CD14-positive monocyte (primary cell): ENCODE measurements at regions not wholly inside any gene's neighbourhood (a gene's known extent, or its start where the extent isn't known, plus 50 kb on each side); places are given as distances from the start of the nearest gene placed in this dataset.

Experiments used
- DNase-seq, 3 donors: peaks; one replicate each; pipeline ENCODE4 v3.0.0-alpha.2; 2011 to 2022
- H2AFZ ChIP-seq: 2 replicates; pipeline ENCODE4 v1.6.0; 2012; ENCODE audit warnings: mild to moderate bottlenecking, low read depth, low read length, inconsistent platforms; ENCODE audit not compliant: insufficient read depth, poor library complexity, severe bottlenecking
- H3K27ac ChIP-seq, 2 donors: 1 replicate in 1 of 2; 2 replicates in 1 of 2; pipeline ENCODE4 v1.5.1; 2012 to 2013; ENCODE audit warnings: low read length in 2 of 2, control low read depth in 1 of 2, inconsistent platforms in 1 of 2, low read depth in 1 of 2, mild to moderate bottlenecking in 1 of 2
- H3K27me3 ChIP-seq, 2 donors: one replicate each; pipeline versions ENCODE4 v1.6.0 to v1.6.1; 2011 to 2013; ENCODE audit warnings: low read length in 2 of 2; ENCODE audit not compliant: control insufficient read depth in 2 of 2, insufficient read depth in 2 of 2
- H3K36me3 ChIP-seq, 2 donors: replicated peaks in 1 of 2; 1 replicate in 1 of 2; 2 replicates in 1 of 2; pipeline versions ENCODE4 v1.5.1 to v1.6.1; 2012 to 2013; ENCODE audit warnings: low read length in 2 of 2, control low read depth in 1 of 2, inconsistent platforms in 1 of 2, mild to moderate bottlenecking in 1 of 2; ENCODE audit not compliant: insufficient read depth in 2 of 2, control insufficient read depth in 1 of 2
- H3K4me1 ChIP-seq, 2 donors: 1 replicate in 1 of 2; 2 replicates in 1 of 2; pipeline versions ENCODE4 v1.5.1 to v1.6.1; 2012 to 2013; ENCODE audit warnings: low read length in 2 of 2, control low read depth in 1 of 2, inconsistent platforms in 1 of 2, mild to moderate bottlenecking in 1 of 2, moderate library complexity in 1 of 2; ENCODE audit not compliant: insufficient read depth in 2 of 2, control insufficient read depth in 1 of 2
- H3K4me2 ChIP-seq: replicated peaks from 2 replicates; pipeline ENCODE3; 2012; ENCODE audit warnings: low read length, moderate library complexity, mild to moderate bottlenecking; ENCODE audit not compliant: poor library complexity, severe bottlenecking; ENCODE audit errors: extremely low read depth
- H3K4me3 ChIP-seq, 3 experiments: fragments of 200-600 bp in 1 of 3; sonication (generic) in 1 of 3; replicated peaks in 1 of 3; 1 replicate in 2 of 3; 2 replicates in 1 of 3; pipeline ENCODE4 v1.5.1; 2011 to 2013; ENCODE audit warnings: low read length in 3 of 3, mild to moderate bottlenecking in 3 of 3, control low read depth in 2 of 3, low read depth in 2 of 3, inconsistent platforms in 1 of 3, moderate library complexity in 1 of 3
- H3K79me2 ChIP-seq: 2 replicates; pipeline ENCODE4 v1.6.0; 2012; ENCODE audit warnings: mild to moderate bottlenecking, control low read depth, inconsistent platforms, low read length, moderate library complexity; ENCODE audit not compliant: insufficient read depth
- H3K9ac ChIP-seq: 2 replicates; pipeline ENCODE4 v1.6.0; 2017; ENCODE audit warnings: low read length, mild to moderate bottlenecking; ENCODE audit not compliant: insufficient read depth, poor library complexity, severe bottlenecking
- H3K9me3 ChIP-seq, 2 donors: replicated peaks in 1 of 2; 1 replicate in 1 of 2; 2 replicates in 1 of 2; pipeline versions ENCODE4 v1.5.1 to v1.6.1; 2012 to 2013; ENCODE audit warnings: low read length in 2 of 2, control low read depth in 1 of 2; ENCODE audit not compliant: control insufficient read depth in 1 of 2, insufficient read depth in 1 of 2
- H4K20me1 ChIP-seq: 2 replicates; pipeline ENCODE4 v1.6.0; 2012; ENCODE audit warnings: mild to moderate bottlenecking, low read length, control low read depth, moderate library complexity; ENCODE audit not compliant: insufficient read depth
- H3K27ac Mint-ChIP-seq, 7 donors: one replicate each; pipeline ENCODE4 v1.8.0; 2020; ENCODE audit warnings: mild to moderate bottlenecking in 7 of 7, mixed read lengths in 7 of 7, moderate library complexity in 6 of 7, inconsistent platforms in 2 of 7
- H3K27me3 Mint-ChIP-seq, 3 donors: one replicate each; pipeline ENCODE4 v1.8.0; 2021 to 2022; ENCODE audit warnings: low read depth in 3 of 3, mild to moderate bottlenecking in 3 of 3, mixed read lengths in 3 of 3, moderate library complexity in 3 of 3, inconsistent platforms in 1 of 3
- H3K36me3 Mint-ChIP-seq, 2 donors: one replicate each; pipeline ENCODE4 v1.8.0; 2020; ENCODE audit warnings: mixed read lengths in 2 of 2, inconsistent platforms in 1 of 2, mild to moderate bottlenecking in 1 of 2
- H3K4me1 Mint-ChIP-seq: one replicate; pipeline ENCODE4 v1.8.0; 2020; ENCODE audit warnings: mild to moderate bottlenecking, mixed read lengths
- H3K4me3 Mint-ChIP-seq, 2 donors: one replicate each; pipeline ENCODE4 v1.8.0; 2020; ENCODE audit warnings: mild to moderate bottlenecking in 2 of 2, mixed read lengths in 2 of 2, moderate library complexity in 1 of 2
- H3K9me3 Mint-ChIP-seq, 7 donors: one replicate each; pipeline ENCODE4 v1.8.0; 2020 to 2022; ENCODE audit warnings: mixed read lengths in 7 of 7, mild to moderate bottlenecking in 6 of 7, moderate library complexity in 6 of 7, inconsistent platforms in 2 of 7
- CTCF ChIP-seq: fragments of 200-600 bp; IDR thresholded peaks from one replicate; pipeline ENCODE4 v1.8.0; 2022; ENCODE audit warnings: antibody characterized with exemption, mild to moderate bottlenecking
- WGBS: methylation state at CpG from one replicate; pipeline ENCODE4 v1.1.5; 2013; ENCODE audit warnings: missing lambda C conversion rate; ENCODE audit not compliant: insufficient coverage; 5-methylcytosine and 5-hydroxymethylcytosine counted together
- intact Hi-C, 2 donors: fragments of 100-400 bp; cut with micrococcal nuclease; formaldehyde crosslinking; loops; one replicate each; pipeline versions ENCODE4 v1.15.0 to v1.15.1; 2023

GRCh38 chr18:39314595-39314994 is 1749.0 kb upstream of the CELF4 start:
- Histone ChIP-seq H3K27ac (no peak overlapping the region), H3K4me2 (no peak overlapping the region), H3K9me3 (peaks cover 9 to 11% of the 10 kb centered on the region in 2 donors), H3K36me3 (no peaks in the 10 kb centered on the region), H3K4me1 (peaks cover 0 to 5% of the 10 kb centered on the region in 2 donors), H3K27me3 (no peaks in the 10 kb centered on the region), H4K20me1 (no peaks in the 10 kb centered on the region), H3K4me3 (no peak overlapping the region), H2AFZ (no peak overlapping the region), H3K9ac (no peak overlapping the region), H3K79me2 (no peaks in the 10 kb centered on the region)
- Mint-ChIP-seq H3K9me3 (peaks cover 3 to 12% (median 5%) of the 10 kb centered on the region in 7 donors), H3K27ac (no peak overlapping the region), H3K4me3 (no peak overlapping the region), H3K36me3 (no peaks in the 10 kb centered on the region), H3K4me1 (peaks cover 12% of the 10 kb centered on the region), H3K27me3 (peaks cover 0 to 2% (median 0%) of the 10 kb centered on the region in 3 donors)
- WGBS: 64% methylated on average over 2 of the region's 2 CpGs
- DNase-seq: no peak
- TF ChIP-seq CTCF: no peak
- intact Hi-C loops: no loop called here

- Histone ChIP-seq H3K27ac (no peak overlapping the region), H3K9me3 (peaks cover 13 to 16% of the 10 kb centered on the region in 2 donors), H3K9ac (no peak overlapping the region), H3K27me3 (no peaks in the 10 kb centered on the region), H4K20me1 (no peaks in the 10 kb centered on the region), H3K79me2 (no peaks in the 10 kb centered on the region), H3K4me2 (no peak overlapping the region), H3K36me3 (no peaks in the 10 kb centered on the region), H3K4me3 (no peak overlapping the region), H3K4me1 (peaks cover 0 to 5% of the 10 kb centered on the region in 2 donors), H2AFZ (no peak overlapping the region)
- Mint-ChIP-seq H3K4me1 (peaks cover 12% of the 10 kb centered on the region), H3K36me3 (no peaks in the 10 kb centered on the region), H3K9me3 (peaks cover 5 to 17% (median 10%) of the 10 kb centered on the region in 7 donors), H3K4me3 (no peak overlapping the region), H3K27ac (no peak overlapping the region), H3K27me3 (peaks cover 0 to 2% (median 0%) of the 10 kb centered on the region in 3 donors)
- TF ChIP-seq CTCF: no peak
- WGBS: no CpG with 5 or more reads among the region's 4 CpGs
- no peak for DNase-seq
- intact Hi-C loops: no loop called here
These were observed 1748.4 kb upstream of the CELF4 start for GRCh38 chr18:39313992-39314391.
